HG03025 (cell line): ENCODE measurements at regions not wholly inside any gene's neighbourhood (a gene's known extent, or its start where the extent isn't known, plus 50 kb on each side); places are given as distances from the start of the nearest gene placed in this dataset.

Experiments used
- ATAC-seq: cut with Tn5 transposase; IDR thresholded peaks from one replicate; pipeline ENCODE4 v1.9.1; 2021; ENCODE audit warnings: mild to moderate bottlenecking, moderate library complexity; ENCODE audit not compliant: unreplicated experiment, low FRiP score

DNA sequence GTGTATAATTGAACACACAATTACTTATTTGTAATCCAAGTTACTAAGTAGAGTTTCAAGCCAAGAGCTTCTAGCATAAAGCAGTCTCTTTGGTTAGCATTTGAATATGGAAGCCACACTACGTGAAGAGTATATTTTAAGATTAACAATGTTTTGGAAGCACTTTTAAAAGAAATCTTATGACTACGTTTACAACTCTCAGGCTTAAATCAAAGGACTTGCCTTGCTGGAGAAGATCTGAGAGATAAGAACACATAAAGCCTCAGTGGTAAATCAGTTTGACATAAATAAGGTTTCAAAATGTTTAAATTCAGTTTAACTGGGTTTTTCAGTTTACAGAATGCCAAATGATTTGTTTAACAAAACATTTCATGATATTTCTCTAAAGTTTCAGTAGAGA is 161.9 kb upstream of the PDE3A start:
- no peak for ATAC-seq

DNA sequence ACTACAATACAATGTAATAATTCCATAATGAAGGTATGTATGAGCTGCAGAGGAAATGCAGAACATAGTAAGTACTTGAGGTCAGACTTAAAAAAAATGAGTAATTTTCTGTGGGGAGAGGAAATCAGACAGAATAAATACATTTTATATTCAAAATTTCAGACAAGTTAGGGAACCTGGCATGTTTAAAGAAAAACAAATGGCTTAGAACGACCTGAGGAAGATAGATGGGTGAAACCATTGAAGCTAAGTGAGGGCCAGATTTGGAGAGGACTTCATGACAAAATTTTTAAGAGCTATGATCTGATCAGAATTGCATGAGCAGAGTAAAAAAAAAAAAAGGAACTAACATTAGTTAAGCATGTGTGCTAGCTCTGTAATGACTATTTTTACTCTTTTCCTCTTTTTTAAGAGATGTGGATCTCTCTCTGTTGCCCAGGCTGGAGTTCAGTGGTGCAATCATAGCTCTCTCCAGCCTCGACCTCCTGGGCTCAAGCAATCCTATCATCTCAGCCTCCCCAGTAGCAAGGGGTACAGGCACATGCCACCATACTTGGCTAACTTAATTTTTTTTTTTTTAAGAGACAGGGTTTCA is 157.6 kb upstream of the PDE3A start:
- no peak for ATAC-seq

DNA sequence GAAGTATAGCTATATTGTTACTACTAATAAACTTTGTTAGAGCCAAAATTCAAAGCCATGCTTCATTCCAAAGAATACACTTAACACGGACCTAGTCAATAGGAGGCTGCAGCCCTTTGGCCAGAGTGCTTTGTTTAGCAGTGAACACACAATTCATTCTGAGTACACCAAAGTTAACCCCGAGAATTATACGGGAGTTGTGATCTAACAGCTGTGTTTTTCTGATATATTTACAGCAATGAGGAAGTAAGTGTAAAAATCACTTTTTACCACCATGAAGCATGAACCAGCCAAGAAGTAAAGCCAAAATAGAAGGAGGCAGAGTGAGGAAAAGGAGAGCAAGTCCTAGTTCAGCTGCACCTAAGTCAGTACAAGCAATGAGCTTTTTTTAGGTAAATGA is 156.8 kb upstream of the PDE3A start:
- no peak for ATAC-seq

DNA sequence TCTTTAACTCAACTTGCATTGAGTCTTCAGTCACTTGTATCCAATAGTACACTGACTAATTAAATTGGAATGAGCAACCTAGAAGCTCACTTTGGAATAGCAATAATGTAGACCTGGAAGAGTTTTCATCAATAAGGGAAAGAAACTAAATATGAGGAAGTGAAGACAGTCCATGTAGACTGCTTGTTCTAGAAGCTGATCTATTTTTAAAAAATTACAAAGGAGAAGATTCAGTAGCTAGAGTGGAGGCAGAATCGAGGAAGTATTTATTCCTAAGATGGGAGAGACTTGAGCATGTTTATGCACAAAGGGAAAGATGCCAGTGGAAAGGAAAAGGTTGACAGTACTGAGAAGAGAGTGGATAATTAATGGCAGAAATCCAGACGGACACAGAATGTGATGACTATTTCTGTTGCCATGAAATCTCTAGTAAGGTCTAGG is 156.3 kb upstream of the PDE3A start:
- no peak for ATAC-seq

DNA sequence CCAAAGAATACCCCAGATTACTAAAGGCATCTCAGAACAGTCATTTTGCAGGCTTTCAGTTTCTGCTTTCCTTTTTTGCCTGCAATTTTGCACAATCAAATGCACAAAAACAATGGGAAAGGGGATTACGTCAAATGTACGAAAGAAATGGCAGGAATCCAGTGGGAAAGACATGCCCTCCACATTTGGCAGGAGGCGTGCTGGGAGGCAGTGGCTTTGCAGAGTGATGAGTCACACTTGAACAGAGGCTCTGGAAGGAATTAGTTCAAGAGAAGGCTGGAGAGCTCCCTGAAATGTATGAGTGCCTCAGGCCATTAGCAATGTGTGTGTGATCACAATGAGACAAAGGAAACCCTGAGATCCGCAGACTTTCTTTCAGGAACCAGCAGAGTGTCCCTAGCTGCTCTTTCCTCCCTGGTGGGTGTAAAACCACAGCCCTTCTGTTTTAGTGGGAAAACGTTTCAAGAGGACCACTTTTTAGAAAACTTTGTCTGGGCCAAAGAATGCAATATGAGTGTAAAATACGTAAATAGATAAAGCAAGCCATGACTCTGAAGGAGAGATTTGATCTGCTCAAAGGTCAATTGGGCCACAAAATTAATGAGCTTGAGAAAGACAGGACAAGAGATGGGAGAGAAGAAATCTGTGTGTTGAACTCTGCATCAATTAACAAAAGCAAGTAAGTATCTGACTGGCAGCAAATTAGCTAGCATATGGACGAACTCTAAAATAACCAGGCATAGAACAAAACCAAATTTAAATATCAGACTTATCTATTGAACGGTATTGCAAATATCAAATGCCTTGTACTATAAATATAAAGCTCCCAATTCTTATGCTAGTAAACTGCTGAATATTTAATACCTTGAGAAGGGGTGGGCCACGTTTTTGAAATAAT is 155.4 kb upstream of the PDE3A start:
- no peak for ATAC-seq

DNA sequence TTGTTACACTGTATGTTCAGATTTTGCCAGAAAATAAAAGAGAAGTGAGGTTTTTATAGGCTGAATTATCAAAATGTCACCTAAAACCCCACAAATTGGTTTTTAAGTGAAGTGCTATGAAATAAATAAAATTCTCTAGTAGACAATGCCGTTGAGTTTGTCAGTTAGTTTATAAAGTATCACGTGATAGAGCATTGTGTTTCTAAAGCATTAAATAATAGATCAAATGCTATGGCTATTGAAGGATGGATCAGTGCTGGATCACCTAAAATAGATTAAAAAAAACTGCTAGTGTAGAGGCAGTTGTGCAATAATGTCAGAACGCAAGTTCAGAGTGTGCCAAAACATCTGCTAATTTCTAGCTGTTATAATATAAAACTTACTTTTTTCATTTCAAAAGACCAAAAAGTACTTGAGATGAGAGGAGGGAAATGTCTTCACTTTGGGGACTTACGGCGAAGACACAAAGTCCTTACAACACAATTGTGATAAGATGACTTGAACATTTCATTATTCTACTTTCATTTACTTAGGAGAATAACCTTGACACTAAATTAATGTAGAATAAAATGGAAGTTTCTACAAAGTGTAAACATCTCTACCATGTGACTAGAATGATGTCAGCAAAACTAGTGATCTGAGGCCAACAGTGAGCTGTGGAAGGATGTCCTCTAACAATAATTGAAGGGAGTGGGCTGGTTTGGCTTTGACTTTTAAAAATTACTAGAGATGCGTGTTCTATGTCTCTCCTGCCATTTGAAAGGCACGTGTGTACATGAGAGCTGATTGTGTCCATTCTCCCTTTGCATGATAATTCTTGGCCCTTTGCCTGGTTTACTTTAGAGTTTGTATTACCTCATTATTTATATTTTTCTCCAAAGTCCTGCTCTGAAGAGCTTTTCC is 154.4 kb upstream of the PDE3A start:
- ATAC-seq = no peak

DNA sequence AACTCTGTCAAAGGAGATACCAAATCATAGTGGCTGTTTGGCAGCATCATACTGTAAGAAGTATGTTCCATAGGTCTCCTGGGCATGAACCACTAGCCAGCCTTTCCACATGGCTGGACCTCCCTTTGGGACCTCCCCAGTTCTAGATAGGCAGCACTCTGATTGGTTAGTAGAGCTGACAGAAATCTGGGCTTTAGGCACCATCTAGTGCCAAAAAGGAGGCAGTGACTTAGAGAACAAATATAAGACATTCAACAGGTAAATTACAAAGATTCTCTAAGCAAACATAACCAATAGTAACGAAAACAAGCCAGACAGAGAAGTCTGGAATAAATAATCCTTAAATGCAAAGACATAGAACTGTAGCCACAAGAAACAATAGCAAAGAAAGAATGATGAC is 148.0 kb upstream of the PDE3A start:
- ATAC-seq = no peak

DNA sequence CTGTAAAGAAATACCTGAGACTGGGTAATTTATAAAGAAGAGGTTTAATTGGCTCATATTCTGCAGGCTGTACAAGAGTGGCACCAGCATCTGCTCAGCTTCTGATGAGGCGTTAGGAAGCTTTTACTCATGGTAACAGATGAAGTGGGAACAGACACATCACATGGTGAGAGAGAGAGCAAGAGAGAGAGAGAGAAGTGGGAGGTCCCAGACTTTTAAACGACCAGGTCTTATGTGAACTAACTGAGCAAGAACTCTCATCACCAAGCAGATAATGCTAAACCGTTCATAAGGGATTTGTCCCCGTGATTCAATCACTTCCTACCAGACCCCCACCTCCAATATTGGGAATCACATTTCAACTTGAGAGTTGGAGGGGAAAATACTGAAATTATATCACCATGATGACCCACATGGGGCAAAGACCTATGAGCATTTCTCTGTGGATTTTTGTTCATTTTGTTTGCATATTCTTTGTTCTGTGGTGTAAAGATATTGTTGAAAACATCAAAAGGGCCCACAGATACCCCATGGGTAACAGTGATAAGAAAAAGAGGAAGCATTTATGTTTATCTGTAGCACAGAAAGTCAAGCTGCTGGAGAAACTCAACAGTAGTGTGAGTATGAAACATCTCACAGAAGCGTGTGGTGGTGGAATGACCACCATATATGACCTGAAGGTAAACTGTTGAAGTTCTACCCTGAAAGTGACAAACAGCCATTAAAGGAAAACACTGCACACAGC is 135.2 kb upstream of the PDE3A start:
- ATAC-seq = no peak

DNA sequence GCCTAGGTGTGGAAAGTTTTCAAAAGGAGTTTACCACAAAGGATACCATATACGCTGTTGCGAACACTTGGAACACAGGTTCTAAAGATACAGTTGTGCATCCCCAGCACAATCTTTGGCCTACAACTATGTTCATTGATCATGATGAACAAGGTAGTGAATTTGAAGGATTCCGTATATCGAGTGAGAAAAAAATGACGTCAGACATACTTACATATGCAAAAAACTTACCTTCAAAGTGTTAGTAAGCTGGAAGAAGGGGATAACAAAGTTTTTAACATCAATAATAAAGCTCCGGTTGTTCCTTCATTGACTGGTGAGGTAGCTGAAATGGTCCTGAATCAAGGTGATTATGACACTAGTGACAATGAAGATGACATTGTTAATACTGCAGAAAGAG is 133.9 kb upstream of the PDE3A start:
- ATAC-seq = no peak

DNA sequence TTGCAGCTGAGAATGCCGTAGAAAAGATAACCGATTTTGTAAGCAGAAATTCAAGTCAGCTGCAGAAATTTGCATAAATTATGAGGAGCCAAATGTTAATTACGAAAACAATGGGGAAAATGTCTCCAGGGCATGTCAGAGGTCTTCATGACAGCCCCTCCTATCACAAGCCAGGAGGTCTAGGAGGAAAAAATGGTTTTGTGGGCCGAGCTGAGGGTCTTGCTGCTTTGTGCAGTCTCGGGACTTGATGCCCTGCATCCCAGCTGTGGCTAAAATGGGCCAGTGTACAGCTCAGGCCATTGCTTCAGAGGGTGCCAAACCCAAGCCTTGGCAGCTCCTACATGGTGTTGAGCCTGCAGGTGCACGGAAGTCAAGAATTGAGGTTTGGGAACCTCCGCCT is 131.2 kb upstream of the PDE3A start:
- no peak for ATAC-seq

DNA sequence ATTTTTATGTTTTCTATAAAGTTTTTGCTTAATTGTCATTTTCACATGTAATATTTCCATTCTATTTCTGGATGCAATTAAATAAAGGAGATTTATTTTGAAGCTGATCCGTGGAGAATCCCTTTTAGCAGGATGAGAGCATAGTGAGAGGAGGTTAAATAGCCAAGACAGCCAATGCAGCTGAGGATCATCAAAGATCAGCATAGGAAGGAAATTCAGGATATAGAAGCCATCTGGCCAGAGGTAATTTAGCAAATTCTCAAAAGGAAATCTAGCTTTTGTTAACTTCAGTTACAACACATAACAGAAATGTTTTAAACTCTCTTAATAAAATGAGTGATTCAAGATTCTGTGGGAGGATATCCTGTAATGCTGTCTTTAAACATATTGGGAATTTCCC is 122.8 kb upstream of the PDE3A start:
- no peak for ATAC-seq

DNA sequence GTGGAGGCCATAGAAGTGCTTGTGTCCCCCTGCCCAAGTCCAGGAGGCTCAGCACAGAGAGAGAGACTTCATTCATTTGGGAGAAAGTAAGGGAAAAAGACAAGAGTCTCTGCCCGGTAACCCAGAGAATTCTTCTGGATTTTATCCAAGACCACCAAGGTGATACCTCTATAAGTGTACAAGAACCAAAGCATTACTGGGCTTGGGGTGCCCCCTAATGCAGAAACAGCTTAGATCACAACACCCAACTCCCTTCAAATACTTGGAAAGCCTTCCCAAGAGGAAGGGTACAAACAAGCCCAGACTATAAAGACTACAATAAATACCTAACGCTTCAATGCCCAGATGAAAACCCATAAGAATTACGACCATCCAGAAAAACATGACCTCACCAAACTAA is 119.7 kb upstream of the PDE3A start:
- ATAC-seq = no peak

DNA sequence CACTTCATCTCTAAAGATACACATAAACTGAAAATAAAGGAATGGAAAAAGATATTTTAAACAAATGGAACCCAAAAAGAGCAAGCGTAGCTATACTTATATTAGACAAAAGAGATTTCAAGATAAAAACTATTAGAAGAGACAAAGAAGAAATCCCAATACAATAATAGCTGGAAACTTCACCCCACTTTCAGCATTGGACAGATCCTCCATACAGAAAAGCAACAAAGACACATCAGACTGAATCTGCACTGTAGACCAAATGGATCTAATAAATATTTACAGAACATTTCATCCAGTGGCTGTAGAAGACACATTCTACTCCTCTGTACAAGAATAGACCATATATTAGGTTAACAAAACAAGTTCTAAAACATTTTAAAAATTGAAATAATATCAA is 117.6 kb upstream of the PDE3A start:
- no peak for ATAC-seq

DNA sequence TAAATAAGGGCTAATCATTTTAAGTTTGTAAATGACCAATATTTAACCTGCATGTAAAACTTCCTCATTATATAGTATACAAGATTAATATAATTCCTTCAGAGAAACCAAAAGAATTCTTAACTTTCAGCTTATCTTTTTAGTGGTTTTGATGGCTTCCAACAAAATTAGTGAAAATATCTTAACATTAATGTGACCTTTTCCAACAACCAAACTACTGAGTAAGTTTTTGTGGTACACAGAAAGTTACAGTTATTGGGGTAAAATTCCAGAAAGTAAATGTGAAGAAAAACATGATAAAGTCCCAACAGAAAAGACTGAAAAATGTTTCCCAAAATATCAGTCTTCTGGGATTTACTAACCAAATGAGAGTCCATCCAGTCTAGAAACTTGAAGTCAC is 111.0 kb upstream of the PDE3A start:
- ATAC-seq = no peak

DNA sequence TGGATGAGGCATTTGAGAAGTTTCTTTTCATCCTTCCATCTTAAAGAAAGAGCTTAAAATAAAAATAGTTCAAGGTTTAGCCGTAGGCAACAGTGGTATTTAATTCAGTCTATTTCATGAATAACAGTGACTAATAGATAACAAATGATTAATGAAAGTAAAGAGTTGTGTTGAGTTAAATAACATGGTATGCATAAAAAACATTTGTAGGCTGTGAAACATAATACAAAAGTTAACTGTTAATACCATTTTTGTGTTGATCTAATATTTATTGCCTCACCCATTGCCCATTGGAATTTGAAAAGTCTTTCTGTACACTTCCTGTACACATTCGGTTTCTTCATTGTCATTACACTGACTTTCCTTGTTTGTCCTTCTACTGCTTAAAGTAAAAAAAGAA is 108.6 kb upstream of the PDE3A start:
- ATAC-seq = no peak

DNA sequence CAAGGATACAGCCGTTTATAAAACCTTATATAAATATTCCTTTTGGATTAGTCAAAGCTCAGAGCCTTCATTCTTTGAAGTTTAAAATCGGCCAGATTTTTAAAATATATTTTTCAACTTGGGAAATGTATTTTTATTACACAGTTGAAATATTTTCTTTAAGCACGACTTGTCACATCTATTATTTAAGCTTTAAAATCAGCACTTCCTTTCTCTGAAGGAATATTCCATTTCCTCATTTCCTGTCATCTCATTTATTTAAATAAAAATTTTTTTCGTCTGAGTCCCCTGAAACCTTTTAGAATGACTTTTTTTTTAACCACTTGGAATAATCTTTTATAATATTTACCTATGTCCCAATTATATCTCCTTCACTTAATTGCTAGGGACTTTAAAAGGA is 107.5 kb upstream of the PDE3A start:
- no peak for ATAC-seq

DNA sequence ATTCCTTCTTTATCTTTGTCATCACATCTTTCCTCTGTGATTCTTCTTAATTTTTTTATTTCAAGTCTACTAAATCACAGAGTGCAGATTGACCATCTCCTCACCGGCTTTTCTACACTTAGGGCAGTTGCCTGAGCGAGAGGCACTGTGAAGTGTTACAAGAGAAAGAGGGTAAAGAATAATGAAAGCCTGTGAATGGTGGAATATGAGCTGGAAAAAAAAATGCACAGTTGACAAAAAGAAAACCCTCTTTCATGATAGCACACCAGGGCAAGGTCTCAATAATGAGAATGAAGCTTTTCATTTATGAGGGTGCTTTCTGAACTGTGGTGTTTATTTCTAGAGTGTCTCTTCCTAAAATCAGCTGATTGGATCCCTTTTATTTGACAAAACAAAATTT is 106.2 kb upstream of the PDE3A start:
- ATAC-seq = no peak

DNA sequence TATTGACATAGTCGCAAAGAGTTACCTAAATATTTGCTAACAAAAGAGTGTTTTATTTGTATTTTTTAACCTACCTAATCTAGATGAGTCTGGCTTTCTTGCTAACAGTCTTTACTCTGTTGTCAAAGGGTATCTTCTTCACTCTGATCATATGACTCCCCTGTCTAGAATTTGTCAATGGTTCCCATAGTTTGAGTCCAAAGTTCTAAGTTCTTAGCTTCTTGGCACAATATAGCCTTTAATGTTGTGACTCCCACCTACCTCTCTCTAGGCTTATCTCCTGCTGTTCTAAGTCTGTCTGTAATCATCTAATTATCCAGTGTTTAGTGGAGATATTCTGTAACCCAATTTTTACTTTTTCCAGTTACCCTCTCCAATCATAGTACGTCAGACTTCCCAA is 104.3 kb upstream of the PDE3A start:
- ATAC-seq = no peak

DNA sequence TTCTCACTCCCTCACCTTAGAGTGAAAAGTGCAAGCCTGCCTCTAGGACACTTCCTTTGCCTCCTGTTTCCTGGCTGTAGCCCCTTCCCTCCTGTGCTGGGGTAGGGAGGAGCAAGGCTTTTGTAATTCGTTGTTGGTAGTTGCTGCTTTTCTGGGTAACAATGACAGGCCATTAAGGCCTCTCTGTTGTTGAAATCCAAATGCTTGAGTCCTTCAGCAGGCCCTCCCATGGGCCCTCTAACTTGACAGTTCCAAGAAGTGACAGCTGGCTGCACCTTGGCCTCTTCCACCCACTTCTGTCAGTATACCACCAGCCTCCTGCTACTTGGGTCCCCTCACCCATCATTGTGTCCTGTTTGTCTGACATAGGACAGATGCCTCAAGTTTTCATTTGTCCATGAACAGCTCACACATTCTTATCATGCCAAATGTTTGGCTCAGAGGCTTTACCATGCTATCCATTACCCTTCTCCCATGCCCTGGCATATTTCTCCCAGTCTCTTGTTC is 103.7 kb upstream of the PDE3A start:
- ATAC-seq = no peak

DNA sequence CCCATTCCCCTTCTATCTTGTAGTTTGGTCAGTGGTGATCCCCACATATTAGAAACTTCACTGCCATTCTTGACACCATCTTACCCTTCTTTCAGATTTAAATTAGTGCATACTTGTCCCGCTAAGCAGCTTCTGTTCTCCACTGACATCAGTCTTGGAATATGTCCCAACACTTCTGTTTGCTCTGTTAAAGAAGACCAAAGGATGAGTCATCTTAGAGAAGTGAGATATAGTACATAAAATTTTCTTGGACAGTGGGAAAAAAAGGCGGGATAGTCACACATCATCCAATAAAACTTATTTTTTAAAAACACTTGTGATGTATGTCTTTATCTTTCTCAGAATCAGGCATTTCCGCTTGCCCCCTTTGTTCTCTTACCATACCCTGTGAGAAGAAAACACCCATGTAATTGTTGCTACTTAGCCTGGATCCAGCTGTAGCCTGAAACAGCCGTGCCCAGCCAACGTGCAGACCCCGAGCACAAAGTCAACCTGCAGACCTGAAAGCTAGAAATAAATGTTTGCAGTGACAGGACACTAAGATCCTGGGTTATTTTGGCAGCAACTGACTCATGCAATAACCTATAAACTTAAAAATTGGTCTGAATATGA is 100.1 kb upstream of the PDE3A start:
- no peak for ATAC-seq
